Mesenteric fat pad (tissue), 1 donor: ENCODE measurements at regions not wholly inside any gene's neighbourhood (a gene's known extent, or its start where the extent isn't known, plus 50 kb on each side); places are given as distances from the start of the nearest gene placed in this dataset.

Experiments
- DNase-seq: peaks from one replicate; pipeline ENCODE4 v3.0.0-alpha.2; 2020; ENCODE audit warnings: low spot score
- donor health status: DM: yes; HTN: yes; CAD: no.

- DNase-seq: no peak
These were observed 122.1 kb upstream of the KAZN start for GRCh38 chr1:14476170-14476955.

GRCh38 chr1:14478120-14478519, 120.4 kb upstream of the KAZN start:
- no peak for DNase-seq

- no peak for DNase-seq
These were observed 118.6 kb upstream of the KAZN start for GRCh38 chr1:14479865-14480264.

- DNase-seq: no peak
These were observed 115.6 kb upstream of the KAZN start for GRCh38 chr1:14482784-14483450.

GRCh38 chr1:14485285-14485684, 113.2 kb upstream of the KAZN start:
- no peak for DNase-seq

GRCh38 chr1:14486401-14487201, 111.9 kb upstream of the KAZN start:
- DNase-seq: no peak

GRCh38 chr1:14487671-14488070, 110.8 kb upstream of the KAZN start:
- DNase-seq: no peak

GRCh38 chr1:14494911-14495310, 103.6 kb upstream of the KAZN start:
- DNase-seq: no peak

- DNase-seq: no peak
These were observed 103.1 kb upstream of the KAZN start for GRCh38 chr1:14495381-14495780.

- DNase-seq: no peak
These were observed 102.5 kb upstream of the KAZN start for GRCh38 chr1:14495996-14496395.

GRCh38 chr1:14498839-14499238, 99.6 kb upstream of the KAZN start:
- no peak for DNase-seq

- no peak for DNase-seq
These were observed 99.0 kb upstream of the KAZN start for GRCh38 chr1:14499312-14500040.

- no peak for DNase-seq
These were observed 98.4 kb upstream of the KAZN start for GRCh38 chr1:14500041-14500440.

- DNase-seq: no peak
These were observed 97.6 kb upstream of the KAZN start for GRCh38 chr1:14500912-14501311.

- DNase-seq: no peak
These were observed 94.0 kb upstream of the KAZN start for GRCh38 chr1:14504517-14504916.

GRCh38 chr1:14506471-14507255, 91.8 kb upstream of the KAZN start:
- DNase-seq: no peak

GRCh38 chr1:14507262-14507661, 91.2 kb upstream of the KAZN start:
- DNase-seq: no peak

- no peak for DNase-seq
These were observed 89.9 kb upstream of the KAZN start for GRCh38 chr1:14508613-14509012.

GRCh38 chr1:14511166-14511680, 87.3 kb upstream of the KAZN start:
- DNase-seq: no peak

GRCh38 chr1:14511796-14512585, 86.5 kb upstream of the KAZN start:
- DNase-seq: no peak
